ENCODE measurements at regions not wholly inside any gene's neighbourhood (a gene's known extent, or its start where the extent isn't known, plus 50 kb on each side); places are given as distances from the start of the nearest gene placed in this dataset.

GRCh38 chr2:10183146-10183675, 60.7 kb downstream of the RRM2 start:
- Histone ChIP-seq H3K9me3 (no peaks in the 10 kb centered on the region), H3K27ac (no peak overlapping the region), H3K36me3 (no peaks in the 10 kb centered on the region), H3K27me3 (no peaks in the 10 kb centered on the region), H3K4me1 (no peaks in the 10 kb centered on the region), H3K4me3 (no peak overlapping the region)
- DNase-seq: no peak
- intact Hi-C loops (cut with DNase I): no loop called here
- WGBS, 2 donors: 83 to 88% methylated on average over 4 of the region's 7 CpGs
- TF ChIP-seq CTCF (IDR thresholded peaks at IDR 0.05) (no peak), POLR2A (IDR thresholded peaks at IDR 0.05) (no peak)

GRCh38 chr2:10184421-10184820, 61.9 kb downstream of the RRM2 start:
- Histone ChIP-seq H3K4me3 (no peak overlapping the region), H3K36me3 (no peaks in the 10 kb centered on the region), H3K27me3 (no peaks in the 10 kb centered on the region), H3K27ac (no peak overlapping the region), H3K9me3 (no peaks in the 10 kb centered on the region), H3K4me1 (no peaks in the 10 kb centered on the region)
- no peak for DNase-seq
- intact Hi-C loops (cut with DNase I): no loop called here
- TF ChIP-seq CTCF (IDR thresholded peaks at IDR 0.05): no peak
- no peak for TF ChIP-seq POLR2A (IDR thresholded peaks at IDR 0.05)
- WGBS, 2 donors: 83 to 88% methylated on average over 2 to 4 of the region's 6 CpGs

GRCh38 chr2:10185046-10185445, 62.5 kb downstream of the RRM2 start:
- WGBS, 2 donors: 38 to 47% methylated on average over 8 of the region's 8 CpGs
- H3K9me3 ChIP-seq: no peaks in the 10 kb centered on the region
- no peaks in the 10 kb centered on the region for H3K36me3 ChIP-seq
- TF ChIP-seq POLR2A (IDR thresholded peaks at IDR 0.05) (no peak), CTCF (IDR thresholded peaks at IDR 0.05) (no peak)
- H3K27me3 ChIP-seq: no peaks in the 10 kb centered on the region
- intact Hi-C loops (cut with DNase I): no loop called here
- H3K4me3 ChIP-seq: no peak overlapping the region
- no peaks in the 10 kb centered on the region for H3K4me1 ChIP-seq
- no peak for DNase-seq
- H3K27ac ChIP-seq: no peak overlapping the region

GRCh38 chr2:10185755-10186154, 63.2 kb downstream of the RRM2 start:
- TF ChIP-seq POLR2A (IDR thresholded peaks at IDR 0.05) (no peak), CTCF (IDR thresholded peaks at IDR 0.05) (no peak)
- DNase-seq: no peak
- intact Hi-C loops (cut with DNase I): no loop called here
- Histone ChIP-seq H3K4me1 (no peaks in the 10 kb centered on the region), H3K4me3 (no peak overlapping the region), H3K27ac (no peak overlapping the region), H3K9me3 (no peaks in the 10 kb centered on the region), H3K27me3 (no peaks in the 10 kb centered on the region), H3K36me3 (no peaks in the 10 kb centered on the region)
- 80 to 84% methylated on average over 4 of the region's 4 CpGs for WGBS, 2 donors

GRCh38 chr2:10186868-10187535, 64.5 kb downstream of the RRM2 start:
- H3K4me3 ChIP-seq: no peak overlapping the region
- intact Hi-C loops (cut with DNase I): no loop called here
- DNase-seq: no peak
- no peak overlapping the region for H3K27ac ChIP-seq
- no peaks in the 10 kb centered on the region for H3K4me1 ChIP-seq
- WGBS, 2 donors: 68 to 94% methylated on average over 5 of the region's 24 CpGs
- H3K36me3 ChIP-seq: no peaks in the 10 kb centered on the region
- no peaks in the 10 kb centered on the region for H3K27me3 ChIP-seq
- H3K9me3 ChIP-seq: no peaks in the 10 kb centered on the region
- TF ChIP-seq POLR2A (IDR thresholded peaks at IDR 0.05) (no peak), CTCF (IDR thresholded peaks at IDR 0.05) (no peak)
